Naive thymus-derived CD8-positive, alpha-beta T cell (primary cell): ENCODE measurements at regions not wholly inside any gene's neighbourhood (a gene's known extent, or its start where the extent isn't known, plus 50 kb on each side); places are given as distances from the start of the nearest gene placed in this dataset.
"Not testable (repeated sequence)": the region's sequence is repeated elsewhere in the genome, so short reads cannot be mapped to it uniquely, and the experiment has no call there.

ENCODE experiments used
- ATAC-seq, 2 donors: fragments of 150-1000 bp; cut with Tn5 transposase in 1 of 2; sonication (Bioruptor Pico), chemical (Tn5 transposase) in 1 of 2; 1 replicate in 1 of 2; 2 replicates in 1 of 2; pipeline ENCODE4 v1.10.0; 2021; ENCODE audit warnings: mild to moderate bottlenecking in 2 of 2, moderate library complexity in 2 of 2
- POLR2A ChIA-PET: fragments of 350-600 bp; sonication (Branson Sonifier 250); formaldehyde crosslinking; loops from one replicate; lab custom pipeline; 2021; ENCODE audit warnings: antibody characterized with exemption; lab: Charles Lee
- DNase-seq, 10 donors: peaks; one replicate each; pipeline versions ENCODE4 v3.0.0 to v3.0.0-alpha.2; 2020 to 2022
- H3K27ac Mint-ChIP-seq, 10 donors: one replicate each; pipeline ENCODE4 v1.8.0; 2020 to 2022; ENCODE audit warnings: mild to moderate bottlenecking in 10 of 10, mixed read lengths in 10 of 10, moderate library complexity in 4 of 10, inconsistent platforms in 1 of 10
- H3K27me3 Mint-ChIP-seq, 5 donors: one replicate each; pipeline ENCODE4 v1.8.0; 2021 to 2022; ENCODE audit warnings: mixed read lengths in 5 of 5
- H3K36me3 Mint-ChIP-seq, 3 donors: one replicate each; pipeline ENCODE4 v1.8.0; 2020 to 2022; ENCODE audit warnings: mixed read lengths in 3 of 3, mild to moderate bottlenecking in 2 of 3, inconsistent platforms in 1 of 3
- H3K4me1 Mint-ChIP-seq, 4 donors: one replicate each; pipeline ENCODE4 v1.8.0; 2021 to 2022; ENCODE audit warnings: mixed read lengths in 4 of 4
- H3K4me3 Mint-ChIP-seq, 10 donors: one replicate each; pipeline ENCODE4 v1.8.0; 2020 to 2022; ENCODE audit warnings: mild to moderate bottlenecking in 10 of 10, mixed read lengths in 10 of 10, moderate library complexity in 6 of 10, inconsistent platforms in 1 of 10
- H3K9me3 Mint-ChIP-seq, 9 donors: one replicate each; pipeline ENCODE4 v1.8.0; 2020 to 2022; ENCODE audit warnings: mixed read lengths in 9 of 9, mild to moderate bottlenecking in 3 of 9, inconsistent platforms in 1 of 9, moderate library complexity in 1 of 9

GRCh38 chr21:19475525-19475924, 1071.9 kb upstream of the TMPRSS15 start:
- peaks cover 0 to 28% (median 12%) of the 10 kb centered on the region in 9 donors for H3K9me3 Mint-ChIP-seq
- H3K27ac Mint-ChIP-seq = no peak overlapping the region
- H3K4me3 Mint-ChIP-seq = no peak overlapping the region
- ATAC-seq (no peak), DNase-seq (no peak)
- no peaks in the 10 kb centered on the region for H3K4me1 Mint-ChIP-seq
- POLR2A ChIA-PET = no interaction called here
- no peaks in the 10 kb centered on the region for H3K36me3 Mint-ChIP-seq
- H3K27me3 Mint-ChIP-seq = no peaks in the 10 kb centered on the region

- DNase-seq (no peak), ATAC-seq (no peak)
- H3K27me3 Mint-ChIP-seq = no peaks in the 10 kb centered on the region
- POLR2A ChIA-PET = no interaction called here
- peaks cover 0 to 7% (median 2%) of the 10 kb centered on the region in 4 donors for H3K4me1 Mint-ChIP-seq
- no peaks in the 10 kb centered on the region for H3K36me3 Mint-ChIP-seq
- H3K9me3 Mint-ChIP-seq = peaks cover 0 to 4% (median 0%) of the 10 kb centered on the region in 9 donors
- H3K27ac Mint-ChIP-seq = no peak overlapping the region
- H3K4me3 Mint-ChIP-seq = no peak overlapping the region
Observed at GRCh38 chr21:19489930-19490329, 1086.3 kb upstream of the TMPRSS15 start.

- Mint-ChIP-seq H3K36me3 (no peaks in the 10 kb centered on the region), H3K4me3 (no peak overlapping the region), H3K27ac (no peak overlapping the region), H3K4me1 (peaks cover 0 to 7% (median 2%) of the 10 kb centered on the region in 4 donors), H3K9me3 (peaks cover 0 to 4% (median 0%) of the 10 kb centered on the region in 9 donors), H3K27me3 (no peaks in the 10 kb centered on the region)
- DNase-seq (no peak), ATAC-seq (no peak)
- POLR2A ChIA-PET = no interaction called here
Observed at GRCh38 chr21:19490481-19490880, 1086.9 kb upstream of the TMPRSS15 start.

GRCh38 chr21:19493437-19494241, 1090.1 kb upstream of the TMPRSS15 start:
- H3K36me3 Mint-ChIP-seq, POLR2A ChIA-PET, ATAC-seq, H3K4me3 Mint-ChIP-seq, DNase-seq, H3K27ac Mint-ChIP-seq, H3K9me3 Mint-ChIP-seq, H3K4me1 Mint-ChIP-seq, H3K27me3 Mint-ChIP-seq: not testable (repeated sequence)

DNA sequence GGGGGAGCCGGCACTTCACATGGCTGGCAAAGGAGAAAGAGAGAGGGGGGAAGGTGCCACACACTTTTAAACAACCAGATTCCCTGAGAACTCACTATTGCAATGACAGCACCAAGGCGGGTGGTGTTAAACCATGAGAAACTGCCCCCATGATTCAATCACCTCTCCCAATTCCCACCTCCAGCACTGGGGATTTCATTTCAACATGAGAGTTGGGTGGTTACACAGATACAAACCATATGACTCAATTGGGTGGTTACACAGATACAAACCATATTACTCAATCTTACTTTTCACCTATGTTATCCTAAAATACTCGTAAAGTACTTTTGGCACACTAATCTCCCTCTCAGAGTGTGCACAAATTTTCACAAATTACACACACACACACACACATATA, 1097.5 kb upstream of the TMPRSS15 start:
- no peaks in the 10 kb centered on the region for H3K4me1 Mint-ChIP-seq
- POLR2A ChIA-PET = no interaction called here
- ATAC-seq (no peak), DNase-seq (no peak)
- H3K27ac Mint-ChIP-seq = no peak overlapping the region
- no peak overlapping the region for H3K4me3 Mint-ChIP-seq
- peaks cover 0 to 2% (median 0%) of the 10 kb centered on the region in 5 donors for H3K27me3 Mint-ChIP-seq
- H3K9me3 Mint-ChIP-seq = peaks cover 0 to 26% (median 5%) of the 10 kb centered on the region in 9 donors
- no peaks in the 10 kb centered on the region for H3K36me3 Mint-ChIP-seq

- Mint-ChIP-seq H3K27me3 (peaks cover 0 to 2% (median 0%) of the 10 kb centered on the region in 5 donors), H3K4me3 (no peak overlapping the region), H3K9me3 (peaks cover 2 to 36% (median 10%) of the 10 kb centered on the region in 9 donors), H3K4me1 (no peaks in the 10 kb centered on the region), H3K36me3 (peaks cover 0 to 13% (median 0%) of the 10 kb centered on the region in 3 donors), H3K27ac (no peak overlapping the region)
- no peak for ATAC-seq
- DNase-seq = no peak
- POLR2A ChIA-PET = no interaction called here
Observed at GRCh38 chr21:19507682-19508260, 1104.2 kb upstream of the TMPRSS15 start.

- no peaks in the 10 kb centered on the region for H3K4me1 Mint-ChIP-seq
- peaks cover 2 to 35% (median 10%) of the 10 kb centered on the region in 9 donors for H3K9me3 Mint-ChIP-seq
- no peak for ATAC-seq
- peaks cover 0 to 13% (median 0%) of the 10 kb centered on the region in 3 donors for H3K36me3 Mint-ChIP-seq
- POLR2A ChIA-PET = no interaction called here
- no peak for DNase-seq
- no peak overlapping the region for H3K27ac Mint-ChIP-seq
- H3K27me3 Mint-ChIP-seq = peaks cover 0 to 2% (median 0%) of the 10 kb centered on the region in 5 donors
- H3K4me3 Mint-ChIP-seq = no peak overlapping the region
Observed at GRCh38 chr21:19508442-19508841, 1104.9 kb upstream of the TMPRSS15 start.

- Mint-ChIP-seq H3K36me3 (peaks cover 0 to 13% (median 0%) of the 10 kb centered on the region in 3 donors), H3K4me1 (no peaks in the 10 kb centered on the region), H3K9me3 (peaks cover 2 to 35% (median 10%) of the 10 kb centered on the region in 9 donors), H3K4me3 (no peak overlapping the region), H3K27ac (no peak overlapping the region), H3K27me3 (peaks cover 0 to 2% (median 0%) of the 10 kb centered on the region in 5 donors)
- no peak for DNase-seq
- no peak for ATAC-seq
- POLR2A ChIA-PET = no interaction called here
Observed at GRCh38 chr21:19508844-19509243, 1105.3 kb upstream of the TMPRSS15 start.

DNA sequence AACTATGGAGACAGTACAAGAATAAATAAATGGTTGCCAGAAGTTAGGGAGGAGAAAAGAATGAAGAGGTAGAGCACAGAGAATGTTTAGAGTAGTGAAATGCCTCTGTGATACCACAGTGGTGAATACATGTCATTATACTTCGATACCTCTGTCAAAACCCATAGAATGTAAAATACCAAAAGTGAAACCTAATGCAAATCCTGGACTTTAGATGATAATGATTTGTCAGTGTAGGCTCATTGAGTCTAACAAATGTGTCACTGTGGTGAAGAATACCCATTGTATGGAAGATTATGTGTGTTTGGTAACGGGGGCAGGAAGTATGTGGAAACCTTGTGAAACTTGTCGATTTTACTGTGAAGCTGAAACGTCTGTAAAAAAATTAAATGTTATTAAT, 1106.5 kb upstream of the TMPRSS15 start:
- POLR2A ChIA-PET = no interaction called here
- Mint-ChIP-seq H3K27me3 (no peaks in the 10 kb centered on the region), H3K36me3 (peaks cover 0 to 13% (median 0%) of the 10 kb centered on the region in 3 donors), H3K27ac (no peak overlapping the region), H3K4me1 (no peaks in the 10 kb centered on the region), H3K4me3 (no peak overlapping the region), H3K9me3 (peaks cover 6 to 35% (median 10%) of the 10 kb centered on the region in 9 donors)
- DNase-seq = no peak
- ATAC-seq = no peak

DNA sequence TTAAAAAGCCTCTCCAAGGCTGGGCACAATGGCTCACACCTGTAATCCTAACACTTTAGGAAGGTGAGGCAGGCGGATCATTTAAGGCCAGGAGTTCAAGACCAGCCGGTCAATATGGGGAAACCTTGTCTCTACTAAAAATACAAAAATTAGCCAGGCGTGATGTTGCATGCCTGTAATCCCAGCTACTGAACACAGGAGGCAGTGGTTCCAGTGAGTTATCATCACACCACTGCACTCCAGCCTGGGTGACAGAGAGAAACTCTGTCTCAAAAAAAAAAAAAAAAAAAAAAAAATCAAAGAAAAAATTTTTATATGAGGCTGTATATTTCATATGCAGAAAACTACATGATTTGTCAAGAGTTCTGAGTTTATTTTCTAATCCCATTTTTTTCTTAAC, 1107.1 kb upstream of the TMPRSS15 start:
- POLR2A ChIA-PET = no interaction called here
- no peak overlapping the region for H3K4me3 Mint-ChIP-seq
- DNase-seq = no peak
- no peaks in the 10 kb centered on the region for H3K27me3 Mint-ChIP-seq
- no peak for ATAC-seq
- peaks cover 6 to 34% (median 10%) of the 10 kb centered on the region in 9 donors for H3K9me3 Mint-ChIP-seq
- H3K27ac Mint-ChIP-seq = no peak overlapping the region
- no peaks in the 10 kb centered on the region for H3K4me1 Mint-ChIP-seq
- peaks cover 0 to 13% (median 0%) of the 10 kb centered on the region in 3 donors for H3K36me3 Mint-ChIP-seq

GRCh38 chr21:19522381-19522780, 1118.8 kb upstream of the TMPRSS15 start:
- Mint-ChIP-seq H3K4me1 (no peaks in the 10 kb centered on the region), H3K9me3 (peaks cover 0 to 23% (median 5%) of the 10 kb centered on the region in 9 donors), H3K27ac (no peak overlapping the region), H3K27me3 (no peaks in the 10 kb centered on the region), H3K4me3 (no peak overlapping the region), H3K36me3 (no peaks in the 10 kb centered on the region)
- POLR2A ChIA-PET = no interaction called here
- no peak for DNase-seq
- ATAC-seq = no peak

DNA sequence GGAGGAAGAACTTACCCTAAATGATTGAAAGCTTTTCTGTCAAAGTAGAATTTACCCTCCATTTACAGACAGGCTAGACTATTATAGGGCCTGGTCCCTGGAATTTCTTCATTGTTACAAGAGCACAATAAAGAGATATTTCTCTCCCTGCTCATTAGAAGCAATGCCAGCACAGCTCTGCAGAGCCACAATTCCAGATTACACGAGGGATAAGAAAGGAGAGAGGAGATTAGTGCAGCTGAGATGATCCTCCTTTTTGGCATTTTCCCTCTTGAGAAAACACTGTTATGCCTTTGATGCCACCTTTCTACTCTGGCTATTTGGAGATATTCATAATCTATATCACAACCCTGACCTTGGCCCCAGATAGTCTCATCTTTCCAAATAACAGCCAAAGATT, 1119.5 kb upstream of the TMPRSS15 start:
- Mint-ChIP-seq H3K4me1 (no peaks in the 10 kb centered on the region), H3K27ac (no peak overlapping the region), H3K36me3 (no peaks in the 10 kb centered on the region), H3K4me3 (no peak overlapping the region), H3K9me3 (peaks cover 0 to 23% (median 5%) of the 10 kb centered on the region in 9 donors), H3K27me3 (no peaks in the 10 kb centered on the region)
- DNase-seq (no peak), ATAC-seq (no peak)
- POLR2A ChIA-PET = no interaction called here

GRCh38 chr21:19523746-19524145, 1120.2 kb upstream of the TMPRSS15 start:
- H3K27me3 Mint-ChIP-seq = no peaks in the 10 kb centered on the region
- no peaks in the 10 kb centered on the region for H3K36me3 Mint-ChIP-seq
- POLR2A ChIA-PET = no interaction called here
- no peak overlapping the region for H3K27ac Mint-ChIP-seq
- H3K9me3 Mint-ChIP-seq = peaks cover 0 to 18% (median 5%) of the 10 kb centered on the region in 9 donors
- no peak overlapping the region for H3K4me3 Mint-ChIP-seq
- H3K4me1 Mint-ChIP-seq = no peaks in the 10 kb centered on the region
- DNase-seq (no peak), ATAC-seq (no peak)
